Stimulated activated CD4-positive, alpha-beta T cell treated with anti-CD3 and anti-CD28 coated beads, Interleukin-1b, Interleukin-23, amount 100 ng/mL, for 48 hours (primary cell): ENCODE measurements at regions not wholly inside any gene's neighbourhood (a gene's known extent, or its start where the extent isn't known, plus 50 kb on each side); places are given as distances from the start of the nearest gene placed in this dataset.
"Not testable (repeated sequence)": the region's sequence is repeated elsewhere in the genome, so short reads cannot be mapped to it uniquely, and the experiment has no call there.

Experiments used
- DNase-seq: peaks from one replicate; pipeline ENCODE4 v3.0.0-alpha.2; 2020

- DNase-seq: not testable (repeated sequence)
These were observed 81.6 kb upstream of the FCGR1A start for GRCh38 chr1:149700677-149701567.

GRCh38 chr1:149708192-149708853 is 74.2 kb upstream of the FCGR1A start:
- peak; percentile 70 for DNase-seq

GRCh38 chr1:149711651-149712050 is 70.8 kb upstream of the FCGR1A start:
- not testable (repeated sequence) for DNase-seq

GRCh38 chr1:149712154-149712927 is 70.2 kb upstream of the FCGR1A start:
- DNase-seq: peak; percentile 65

- DNase-seq: not testable (repeated sequence)
These were observed 69.0 kb upstream of the FCGR1A start for GRCh38 chr1:149713513-149713912.

- DNase-seq: not testable (repeated sequence)
These were observed 68.5 kb upstream of the FCGR1A start for GRCh38 chr1:149713952-149714351.

GRCh38 chr1:149724618-149725302 is 57.7 kb upstream of the FCGR1A start:
- DNase-seq: not testable (repeated sequence)

GRCh38 chr1:149726688-149727087 is 55.8 kb upstream of the FCGR1A start:
- DNase-seq: not testable (repeated sequence)

GRCh38 chr1:149728598-149728997 is 53.9 kb upstream of the FCGR1A start:
- not testable (repeated sequence) for DNase-seq
